SK-N-SH (cell line): ENCODE measurements at regions not wholly inside any gene's neighbourhood (a gene's known extent, or its start where the extent isn't known, plus 50 kb on each side); places are given as distances from the start of the nearest gene placed in this dataset.

ENCODE experiments used
- CTCF ChIA-PET: fragments of 300-600, 350-600 bp; formaldehyde crosslinking; extraction: SDS; loops from one replicate; lab custom pipeline; 2021; lab: Yijun Ruan, JAX
- POLR2A ChIA-PET: fragments of 350-600 bp; sonication (Branson Sonifier 250); formaldehyde crosslinking; extraction: SDS; loops from one replicate; lab custom pipeline; 2020; ENCODE audit warnings: antibody characterized with exemption, inconsistent platforms; lab: Yijun Ruan, JAX
- DNase-seq: peaks from one replicate; pipeline ENCODE4 v3.0.0; 2012
- H2AFZ ChIP-seq: fragments of 200-600 bp; sonication (generic); 2 replicates; pipeline ENCODE4 v1.8.1; 2016; ENCODE audit warnings: antibody characterized with exemption, mild to moderate bottlenecking, low read depth
- H3F3A ChIP-seq: fragments of 200-600 bp; sonication (generic); replicated peaks from 2 replicates; pipeline ENCODE3; 2016; ENCODE audit warnings: antibody characterized with exemption, mild to moderate bottlenecking; ENCODE audit not compliant: insufficient read depth
- H3K27ac ChIP-seq, 2 experiments: fragments of 200-500 bp in 1 of 2; fragments of 200-600 bp in 1 of 2; sonication (Bioruptor generic) in 1 of 2; sonication (generic), shearing (Covaris generic) in 1 of 2; 2 replicates each; pipeline versions ENCODE4 v1.5.1 to v1.6.1; 2014 to 2016; ENCODE audit warnings: low read depth in 2 of 2, inconsistent platforms in 1 of 2, low read length in 1 of 2, mild to moderate bottlenecking in 1 of 2, mixed read lengths in 1 of 2
- H3K27me3 ChIP-seq: fragments of 200-600 bp; sonication (generic), shearing (Covaris generic); 2 replicates; pipeline ENCODE4 v1.6.1; 2016; ENCODE audit warnings: mixed run types; ENCODE audit not compliant: insufficient read depth
- H3K36me3 ChIP-seq, 2 experiments: fragments of 200-500 bp in 1 of 2; fragments of 200-600 bp in 1 of 2; sonication (Bioruptor generic) in 1 of 2; sonication (generic) in 1 of 2; replicated peaks in 1 of 2; 2 replicates each; pipeline versions ENCODE3 to v1.5.1; 2014 to 2016; ENCODE audit warnings: low read length in 1 of 2, mild to moderate bottlenecking in 1 of 2; ENCODE audit not compliant: insufficient read depth in 2 of 2, control insufficient read depth in 1 of 2
- H3K4me1 ChIP-seq, 2 experiments: fragments of 200-500 bp in 1 of 2; fragments of 200-600 bp in 1 of 2; sonication (Bioruptor generic) in 1 of 2; sonication (generic), shearing (Covaris generic) in 1 of 2; 2 replicates each; pipeline versions ENCODE4 v1.5.1 to v1.6.1; 2014 to 2016; ENCODE audit warnings: low read depth in 1 of 2, low read length in 1 of 2, mixed run types in 1 of 2; ENCODE audit not compliant: insufficient read depth in 2 of 2, control insufficient read depth in 1 of 2
- H3K4me2 ChIP-seq: fragments of 200-600 bp; sonication (generic), shearing (Covaris generic); 2 replicates; pipeline ENCODE4 v1.6.1; 2017; ENCODE audit warnings: mixed run types
- H3K4me3 ChIP-seq, 2 experiments: fragments of 200-500 bp in 1 of 2; fragments of 200-600 bp in 1 of 2; sonication (Bioruptor generic) in 1 of 2; sonication (generic), shearing (Covaris generic) in 1 of 2; 2 replicates each; pipeline versions ENCODE4 v1.5.1 to v1.8.1; 2014 to 2016; ENCODE audit warnings: low read depth in 2 of 2, inconsistent platforms in 1 of 2, low read length in 1 of 2, mild to moderate bottlenecking in 1 of 2, mixed read lengths in 1 of 2, moderate library complexity in 1 of 2
- H3K79me2 ChIP-seq: fragments of 200-600 bp; sonication (generic); 2 replicates; pipeline ENCODE4 v1.8.1; 2017; ENCODE audit warnings: mild to moderate bottlenecking; ENCODE audit not compliant: insufficient read depth
- H3K9ac ChIP-seq: fragments of 200-600 bp; sonication (generic); 2 replicates; pipeline ENCODE4 v1.6.1; 2017; ENCODE audit warnings: mixed run types
- H3K9me2 ChIP-seq: fragments of 200-600 bp; sonication (generic); 2 replicates; pipeline ENCODE4 v1.6.1; 2017; ENCODE audit warnings: mixed run types
- H3K9me3 ChIP-seq: fragments of 200-600 bp; sonication (generic); 2 replicates; pipeline ENCODE4 v1.6.1; 2017; ENCODE audit warnings: mixed run types, mild to moderate bottlenecking, moderate library complexity
- H4K20me1 ChIP-seq: fragments of 200-600 bp; sonication (generic); 2 replicates; pipeline ENCODE4 v1.6.1; 2017; ENCODE audit warnings: mild to moderate bottlenecking, mixed run types; ENCODE audit not compliant: insufficient read depth
- ELF1 ChIP-seq: IDR thresholded peaks from 2 replicates; pipeline ENCODE4 v1.4.0; 2012
- FOXJ3 ChIP-seq: sonication (generic); formaldehyde crosslinking; IDR thresholded peaks from 2 replicates; pipeline ENCODE4 v1.5.1; 2020; ENCODE audit warnings: mild to moderate bottlenecking, missing genetic modification reagents
- FOXM1 ChIP-seq: IDR thresholded peaks from 2 replicates; pipeline ENCODE4 v1.4.0; 2012; ENCODE audit warnings: low read depth, mild to moderate bottlenecking
- GABPA ChIP-seq: IDR thresholded peaks from 2 replicates; pipeline ENCODE4 v1.4.0; 2012; ENCODE audit warnings: low read depth, mild to moderate bottlenecking
- MXI1 ChIP-seq: IDR thresholded peaks from 2 replicates; pipeline ENCODE4 v1.6.1; 2012; ENCODE audit warnings: mild to moderate bottlenecking, low read depth, low read length, improper control_type of control experiment
- NFIC ChIP-seq: IDR thresholded peaks from 2 replicates; pipeline ENCODE4 v1.4.0; 2012; ENCODE audit warnings: borderline replicate concordance
- POLR2AphosphoS5 ChIP-seq: IDR thresholded peaks from 2 replicates; pipeline ENCODE4 v1.6.1; 2012; ENCODE audit warnings: low read depth, low read length
- REST ChIP-seq: IDR thresholded peaks from 2 replicates; pipeline ENCODE4 v1.6.1; 2012; ENCODE audit warnings: mild to moderate bottlenecking, low read depth, low read length, moderate library complexity
- RFX5 ChIP-seq: IDR thresholded peaks from 2 replicates; pipeline ENCODE4 v1.6.1; 2012; ENCODE audit warnings: mild to moderate bottlenecking, improper control_type of control experiment, low read length
- TAF1 ChIP-seq: IDR thresholded peaks from 2 replicates; pipeline ENCODE4 v1.6.1; 2012; ENCODE audit warnings: low read depth, mild to moderate bottlenecking, low read length, moderate library complexity, borderline replicate concordance
- TEAD4 ChIP-seq: IDR thresholded peaks from 2 replicates; pipeline ENCODE4 v1.4.0; 2012; ENCODE audit warnings: mild to moderate bottlenecking, borderline replicate concordance; ENCODE audit not compliant: insufficient read depth
- YY1 ChIP-seq: IDR thresholded peaks from 2 replicates; pipeline ENCODE4 v1.4.0; 2012; ENCODE audit warnings: low read depth, mild to moderate bottlenecking
- ZBTB33 ChIP-seq: IDR thresholded peaks from 2 replicates; pipeline ENCODE4 v1.4.0; 2012; ENCODE audit warnings: low read depth, borderline replicate concordance
- WGBS: methylation state at CpG from one replicate; pipeline ENCODE4 v1.1.6; 2017; ENCODE audit warnings: low lambda C conversion rate; 5-methylcytosine and 5-hydroxymethylcytosine counted together
- TF ChIP-seq, protein P1 (sequence below): fragments of 150-350 bp; IDR thresholded peaks from 2 replicates; pipeline ENCODE4 v1.6.1; 2017; ENCODE audit warnings: antibody characterized with exemption, low read length, low read depth, borderline replicate concordance

GRCh38 chr3:99477650-99478049 lies 160.7 kb upstream of the COL8A1 start:
- no peak overlapping the region for H3K4me2 ChIP-seq
- no peak for DNase-seq
- no peaks in the 10 kb centered on the region for H3K27me3 ChIP-seq
- H3F3A ChIP-seq: peaks cover 15% of the 10 kb centered on the region
- CTCF ChIA-PET: interaction anchor here (1.0 kb wide), 1 partner anchor 330 kb away, joined by 3 read pairs; no protein-coding TSS in a partner anchor
- WGBS: 52% methylated on average over 1 of the region's 1 CpG
- peaks cover 4% of the 10 kb centered on the region; the same call in 1 of the 2 replicates for H3K9me3 ChIP-seq
- H3K27ac ChIP-seq: no peak overlapping the region
- no peak overlapping the region for H3K4me3 ChIP-seq
- no peaks in the 10 kb centered on the region for H3K79me2 ChIP-seq
- peaks cover 0 to 8% of the 10 kb centered on the region in 2 experiments; a peak in 2 of 4 replicates for H3K4me1 ChIP-seq
- no peaks in the 10 kb centered on the region for H3K9me2 ChIP-seq
- no peak overlapping the region for H2AFZ ChIP-seq
- no peaks in the 10 kb centered on the region for H3K36me3 ChIP-seq
- H4K20me1 ChIP-seq: no peaks in the 10 kb centered on the region
- no peak overlapping the region for H3K9ac ChIP-seq
- TF ChIP-seq GABPA (no peak), FOXJ3 (no peak), NFIC (no peak), REST (no peak), RFX5 (no peak), YY1 (no peak), ELF1 (no peak), POLR2AphosphoS5 (no peak), TAF1 (no peak), MXI1 (no peak), FOXM1 (no peak), ZBTB33 (no peak), TEAD4 (no peak)
- TF ChIP-seq, protein P1, sequence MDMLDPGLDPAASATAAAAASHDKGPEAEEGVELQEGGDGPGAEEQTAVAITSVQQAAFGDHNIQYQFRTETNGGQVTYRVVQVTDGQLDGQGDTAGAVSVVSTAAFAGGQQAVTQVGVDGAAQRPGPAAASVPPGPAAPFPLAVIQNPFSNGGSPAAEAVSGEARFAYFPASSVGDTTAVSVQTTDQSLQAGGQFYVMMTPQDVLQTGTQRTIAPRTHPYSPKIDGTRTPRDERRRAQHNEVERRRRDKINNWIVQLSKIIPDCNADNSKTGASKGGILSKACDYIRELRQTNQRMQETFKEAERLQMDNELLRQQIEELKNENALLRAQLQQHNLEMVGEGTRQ: no peak
- TF ChIP-seq, all 33 proteins: peak for 0
- POLR2A ChIA-PET: no interaction called here
